CD1c-positive myeloid dendritic cell (primary cell): ENCODE measurements at regions not wholly inside any gene's neighbourhood (a gene's known extent, or its start where the extent isn't known, plus 50 kb on each side); places are given as distances from the start of the nearest gene placed in this dataset.

Source experiments
- DNase-seq: peaks from one replicate; pipeline ENCODE4 v3.0.0-alpha.2; 2016; ENCODE audit errors: extremely low spot score

GRCh38 chr4:130632731-130633604, 1537.0 kb downstream of the C4orf33 start:
- no peak for DNase-seq

GRCh38 chr4:130636486-130636885, 1540.5 kb downstream of the C4orf33 start:
- no peak for DNase-seq

GRCh38 chr4:130640592-130640991, 1544.6 kb downstream of the C4orf33 start:
- no peak for DNase-seq

- DNase-seq = no peak
These were observed 1550.9 kb downstream of the C4orf33 start for GRCh38 chr4:130646886-130647285.

- no peak for DNase-seq
These were observed 1552.6 kb downstream of the C4orf33 start for GRCh38 chr4:130648570-130648969.

- DNase-seq = no peak
These were observed 1557.9 kb downstream of the C4orf33 start for GRCh38 chr4:130653842-130654241.

GRCh38 chr4:130659320-130659719, 1563.4 kb downstream of the C4orf33 start:
- no peak for DNase-seq

- DNase-seq = no peak
These were observed 1572.9 kb downstream of the C4orf33 start for GRCh38 chr4:130668859-130669258.

- DNase-seq = no peak
These were observed 1579.3 kb downstream of the C4orf33 start for GRCh38 chr4:130675266-130675665.

GRCh38 chr4:130689181-130689580, 1593.2 kb downstream of the C4orf33 start:
- DNase-seq = no peak

- DNase-seq = no peak
These were observed 1602.3 kb downstream of the C4orf33 start for GRCh38 chr4:130698251-130698650.

- no peak for DNase-seq
These were observed 1603.1 kb downstream of the C4orf33 start for GRCh38 chr4:130699004-130699403.

- no peak for DNase-seq
These were observed 1607.4 kb downstream of the C4orf33 start for GRCh38 chr4:130703211-130703935.

- no peak for DNase-seq
These were observed 1609.1 kb downstream of the C4orf33 start for GRCh38 chr4:130705023-130705422.

- no peak for DNase-seq
These were observed 1616.1 kb downstream of the C4orf33 start for GRCh38 chr4:130712038-130712437.

GRCh38 chr4:130714006-130714405, 1618.1 kb downstream of the C4orf33 start:
- no peak for DNase-seq

GRCh38 chr4:130722361-130722760, 1626.4 kb downstream of the C4orf33 start:
- no peak for DNase-seq

- no peak for DNase-seq
These were observed 1640.7 kb downstream of the C4orf33 start for GRCh38 chr4:130736436-130737185.

GRCh38 chr4:130738233-130738632, 1642.3 kb downstream of the C4orf33 start:
- no peak for DNase-seq

GRCh38 chr4:130747842-130748241, 1651.9 kb downstream of the C4orf33 start:
- DNase-seq = no peak

- DNase-seq = no peak
These were observed 1658.0 kb downstream of the C4orf33 start for GRCh38 chr4:130753926-130754325.

- no peak for DNase-seq
These were observed 1664.3 kb downstream of the C4orf33 start for GRCh38 chr4:130760246-130760645.
